Lung (tissue), 11 donors: ENCODE measurements at regions not wholly inside any gene's neighbourhood (a gene's known extent, or its start where the extent isn't known, plus 50 kb on each side); places are given as distances from the start of the nearest gene placed in this dataset.

Source experiments
- ATAC-seq: fragments of 200-7000 bp; cut with Tn5 transposase; one replicate; pipeline ENCODE4 v1.9.1; 2020; ENCODE audit warnings: moderate number of reproducible peaks; ENCODE audit not compliant: insufficient read depth, low FRiP score
- DNase-seq, 3 donors: peaks; one replicate each; pipeline ENCODE4 v3.0.0-alpha.2; 2013 to 2017
- H3K27ac ChIP-seq, 2 donors: one replicate each; pipeline ENCODE4 v1.5.1; 2013; ENCODE audit warnings: mild to moderate bottlenecking in 2 of 2, moderate library complexity in 2 of 2, control low read depth in 1 of 2, inconsistent platforms in 1 of 2, low read depth in 1 of 2, low read length in 1 of 2
- H3K27me3 ChIP-seq, 3 donors: one replicate each; pipeline ENCODE4 v1.5.1; 2013; ENCODE audit warnings: low read length in 2 of 3; ENCODE audit not compliant: control insufficient read depth in 3 of 3, insufficient read depth in 3 of 3
- H3K36me3 ChIP-seq, 4 donors: one replicate each; pipeline ENCODE4 v1.5.1; 2013; ENCODE audit warnings: low read length in 4 of 4, mild to moderate bottlenecking in 1 of 4, moderate library complexity in 1 of 4; ENCODE audit not compliant: control insufficient read depth in 4 of 4, insufficient read depth in 4 of 4
- H3K4me1 ChIP-seq, 5 donors: one replicate each; pipeline ENCODE4 v1.5.1; 2013; ENCODE audit warnings: low read length in 5 of 5, mild to moderate bottlenecking in 2 of 5, moderate library complexity in 1 of 5; ENCODE audit not compliant: control insufficient read depth in 5 of 5, insufficient read depth in 5 of 5
- H3K4me3 ChIP-seq: one replicate; pipeline ENCODE4 v1.5.1; 2013; ENCODE audit warnings: mild to moderate bottlenecking, control low read depth, moderate library complexity
- H3K9ac ChIP-seq, 2 donors: one replicate each; pipeline ENCODE4 v1.5.1; 2013; ENCODE audit warnings: low read length in 2 of 2, control low read depth in 1 of 2; ENCODE audit not compliant: insufficient read depth in 1 of 2
- H3K9me3 ChIP-seq, 4 donors: one replicate each; pipeline ENCODE4 v1.5.1; 2013; ENCODE audit warnings: low read length in 3 of 4, mild to moderate bottlenecking in 1 of 4, moderate library complexity in 1 of 4; ENCODE audit not compliant: control insufficient read depth in 4 of 4, insufficient read depth in 3 of 4
- WGBS, 2 donors: extraction: QIAGEN DNeasy Blood & Tissue Kit; methylation state at CpG; one replicate each; pipeline ENCODE4 v1.1.7; 2013; 5-methylcytosine and 5-hydroxymethylcytosine counted together
- TF ChIP-seq, protein P1 (sequence below): IDR thresholded peaks from 2 replicates; pipeline ENCODE4 v1.5.1; 2012; ENCODE audit warnings: mild to moderate bottlenecking; ENCODE audit errors: control extremely low read depth, extremely low read depth
- donor health status: control.
- donor health status: control.
- donor health status: Bipolar disorder and iron deficiency.
- donor health status: healthy.
- donor health status: DM: yes; HTN: yes; CAD: no.

- Histone ChIP-seq H3K9me3 (no peaks in the 10 kb centered on the region), H3K27ac (no peak overlapping the region), H3K27me3 (no peaks in the 10 kb centered on the region), H3K4me3 (no peak overlapping the region), H3K4me1 (peaks cover 0 to 14% (median 2%) of the 10 kb centered on the region in 5 donors), H3K36me3 (no peaks in the 10 kb centered on the region), H3K9ac (no peak overlapping the region)
- TF ChIP-seq, protein P1, sequence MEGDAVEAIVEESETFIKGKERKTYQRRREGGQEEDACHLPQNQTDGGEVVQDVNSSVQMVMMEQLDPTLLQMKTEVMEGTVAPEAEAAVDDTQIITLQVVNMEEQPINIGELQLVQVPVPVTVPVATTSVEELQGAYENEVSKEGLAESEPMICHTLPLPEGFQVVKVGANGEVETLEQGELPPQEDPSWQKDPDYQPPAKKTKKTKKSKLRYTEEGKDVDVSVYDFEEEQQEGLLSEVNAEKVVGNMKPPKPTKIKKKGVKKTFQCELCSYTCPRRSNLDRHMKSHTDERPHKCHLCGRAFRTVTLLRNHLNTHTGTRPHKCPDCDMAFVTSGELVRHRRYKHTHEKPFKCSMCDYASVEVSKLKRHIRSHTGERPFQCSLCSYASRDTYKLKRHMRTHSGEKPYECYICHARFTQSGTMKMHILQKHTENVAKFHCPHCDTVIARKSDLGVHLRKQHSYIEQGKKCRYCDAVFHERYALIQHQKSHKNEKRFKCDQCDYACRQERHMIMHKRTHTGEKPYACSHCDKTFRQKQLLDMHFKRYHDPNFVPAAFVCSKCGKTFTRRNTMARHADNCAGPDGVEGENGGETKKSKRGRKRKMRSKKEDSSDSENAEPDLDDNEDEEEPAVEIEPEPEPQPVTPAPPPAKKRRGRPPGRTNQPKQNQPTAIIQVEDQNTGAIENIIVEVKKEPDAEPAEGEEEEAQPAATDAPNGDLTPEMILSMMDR, result no peak
- WGBS, 2 donors, result 92 to 95% methylated on average over 6 of the region's 6 CpGs
- no peak for DNase-seq
- no peak for ATAC-seq
Measured at GRCh38 chr3:64464955-64465354, 222.8 kb downstream of the ADAMTS9 start.

DNA sequence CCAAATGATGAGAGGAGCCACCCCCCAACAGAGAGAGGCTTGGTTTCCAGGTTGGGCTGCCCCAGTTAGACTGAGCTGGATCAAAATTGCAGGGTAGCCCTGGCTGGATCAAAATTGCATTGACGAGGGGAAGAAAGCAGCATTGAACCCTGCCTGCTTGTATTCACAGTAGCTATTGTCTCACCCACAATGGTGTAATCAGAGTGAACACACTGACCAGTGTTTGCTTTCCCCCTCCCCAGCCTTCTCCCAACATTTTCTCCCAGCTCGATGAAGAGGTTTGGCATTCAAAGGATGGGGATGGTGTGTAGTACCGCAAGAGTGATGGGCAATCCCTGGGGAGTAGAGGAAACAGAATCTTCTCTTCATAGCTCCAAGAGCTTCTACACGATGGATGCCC lies 223.8 kb downstream of the ADAMTS9 start:
- TF ChIP-seq, protein P1, result no peak

GRCh38 chr3:64462203-64462602 lies 225.6 kb downstream of the ADAMTS9 start:
- Histone ChIP-seq H3K27me3 (no peaks in the 10 kb centered on the region), H3K4me1 (peaks cover 0 to 14% (median 2%) of the 10 kb centered on the region in 5 donors), H3K4me3 (no peak overlapping the region), H3K9ac (no peak overlapping the region), H3K36me3 (no peaks in the 10 kb centered on the region), H3K9me3 (no peaks in the 10 kb centered on the region), H3K27ac (no peak overlapping the region)
- TF ChIP-seq, protein P1, result no peak
- WGBS, 2 donors, result 31% methylated on average over 5 of the region's 5 CpGs
- peak in 1 of 3 donors; percentile 40 for DNase-seq
- no peak for ATAC-seq

More for the DNA sequence above, 223.8 kb downstream of the ADAMTS9 start:
- H3K9me3 ChIP-seq, result no peaks in the 10 kb centered on the region
- no peaks in the 10 kb centered on the region for H3K27me3 ChIP-seq
- H3K36me3 ChIP-seq, result no peaks in the 10 kb centered on the region
- DNase-seq (no peak), ATAC-seq (no peak)
- 67 to 75% methylated on average over 4 of the region's 4 CpGs for WGBS, 2 donors
- no peak overlapping the region for H3K27ac ChIP-seq
- no peak overlapping the region for H3K9ac ChIP-seq
- H3K4me3 ChIP-seq, result no peak overlapping the region
- peaks cover 0 to 14% (median 2%) of the 10 kb centered on the region in 5 donors for H3K4me1 ChIP-seq

GRCh38 chr3:64460877-64461276 lies 226.9 kb downstream of the ADAMTS9 start:
- no peak overlapping the region for H3K27ac ChIP-seq
- H3K36me3 ChIP-seq, result no peaks in the 10 kb centered on the region
- no peak overlapping the region for H3K9ac ChIP-seq
- H3K4me3 ChIP-seq, result no peak overlapping the region
- H3K9me3 ChIP-seq, result no peaks in the 10 kb centered on the region
- H3K27me3 ChIP-seq, result no peaks in the 10 kb centered on the region
- no peak for ATAC-seq
- TF ChIP-seq, protein P1, result no peak
- DNase-seq, result no peak
- peaks cover 0 to 14% (median 2%) of the 10 kb centered on the region in 5 donors for H3K4me1 ChIP-seq
- WGBS, 2 donors, result 82 to 85% methylated on average over 5 of the region's 5 CpGs
